PC-9 (cell line): ENCODE measurements at regions not wholly inside any gene's neighbourhood (a gene's known extent, or its start where the extent isn't known, plus 50 kb on each side); places are given as distances from the start of the nearest gene placed in this dataset.
A peak's percentile ranks its signal among the peaks of the same experiment; 100 is the strongest.

Experiments
- BruUV-seq: library from RNA; stranded (reverse); fragments of 400-500 nt; replicated peaks from 2 replicates; lab custom pipeline; 2021; lab: Mats Ljungman, UMichigan
- CTCF ChIA-PET: fragments of 300-600 bp; sonication (Branson Sonifier 250); formaldehyde crosslinking; loops from one replicate; lab custom pipeline; 2022; ENCODE audit warnings: antibody characterized with exemption; lab: Charles Lee
- POLR2A ChIA-PET: fragments of 300-600 bp; sonication (Branson Sonifier 250); formaldehyde crosslinking; loops from one replicate; lab custom pipeline; 2022; ENCODE audit warnings: antibody characterized with exemption; ENCODE audit not compliant: unreplicated experiment; lab: Charles Lee
- DNase-seq, 2 experiments: peaks; one replicate each; pipeline versions ENCODE4 v3.0.0 to v3.0.0-alpha.2; 2015 to 2022; ENCODE audit warnings: mixed read lengths in 1 of 2
- H2AFZ ChIP-seq: fragments of 200-600 bp; sonication (generic); 2 replicates; pipeline ENCODE4 v1.8.1; 2017; ENCODE audit warnings: antibody characterized with exemption
- H3F3A ChIP-seq: fragments of 200-600 bp; sonication (generic); 2 replicates; pipeline ENCODE4 v1.8.1; 2017; ENCODE audit warnings: antibody characterized with exemption, mild to moderate bottlenecking, low read depth; ENCODE audit not compliant: insufficient read depth
- H3K27ac ChIP-seq: fragments of 200-600 bp; sonication (generic); 2 replicates; pipeline ENCODE4 v1.6.1; 2016; ENCODE audit warnings: mixed run types
- H3K27me3 ChIP-seq: fragments of 200-600 bp; sonication (generic); 2 replicates; pipeline ENCODE4 v1.6.1; 2016; ENCODE audit warnings: low read depth, mixed run types; ENCODE audit not compliant: insufficient read depth
- H3K36me3 ChIP-seq: fragments of 200-600 bp; sonication (generic); 2 replicates; pipeline ENCODE4 v1.6.1; 2016; ENCODE audit warnings: low read depth, mixed run types
- H3K4me1 ChIP-seq: fragments of 200-600 bp; sonication (generic); replicated peaks from 2 replicates; pipeline ENCODE4 v1.6.1; 2016; ENCODE audit warnings: mixed run types; ENCODE audit not compliant: insufficient read depth
- H3K4me2 ChIP-seq: fragments of 200-600 bp; sonication (generic); 2 replicates; pipeline ENCODE4 v1.6.1; 2017; ENCODE audit warnings: mixed run types
- H3K4me3 ChIP-seq: fragments of 200-600 bp; sonication (generic); 2 replicates; pipeline ENCODE4 v1.6.1; 2016; ENCODE audit warnings: mixed run types
- H3K79me2 ChIP-seq: fragments of 200-600 bp; sonication (generic); 2 replicates; pipeline ENCODE4 v1.6.1; 2017; ENCODE audit warnings: low read depth, mixed run types
- H3K9me2 ChIP-seq: fragments of 200-600 bp; sonication (generic); 2 replicates; pipeline ENCODE4 v1.8.1; 2017; ENCODE audit warnings: mild to moderate bottlenecking; ENCODE audit not compliant: insufficient read depth
- H3K9me3 ChIP-seq: fragments of 200-600 bp; sonication (generic); 2 replicates; pipeline ENCODE4 v1.8.1; 2016; ENCODE audit warnings: low read depth; ENCODE audit not compliant: insufficient read depth
- H4K20me1 ChIP-seq: fragments of 200-600 bp; sonication (generic); 2 replicates; pipeline ENCODE4 v1.8.1; 2017; ENCODE audit not compliant: insufficient read depth
- CTCF ChIP-seq: fragments of 200-600 bp; sonication (generic); conservative IDR thresholded peaks from 2 replicates; pipeline ENCODE4 v1.6.1; 2017; ENCODE audit warnings: mixed run types, antibody characterized with exemption, mild to moderate bottlenecking, moderate library complexity
- EZH2 ChIP-seq: fragments of 200-600 bp; sonication (generic); IDR thresholded peaks from 2 replicates; pipeline ENCODE4 v1.8.0; 2017; ENCODE audit warnings: antibody characterized with exemption, low read depth
- intact Hi-C: fragments of 100-400 bp; cut with micrococcal nuclease; formaldehyde crosslinking; loops from one replicate; pipeline ENCODE4 v1.10.0; 2022; ENCODE audit not compliant: unreplicated experiment

GRCh38 chr6:122151763-122152162, 247.7 kb upstream of the HSF2 start:
- Histone ChIP-seq H3K4me1 (no peaks in the 10 kb centered on the region), H3K9me2 (no peaks in the 10 kb centered on the region), H2AFZ (no peak overlapping the region), H3K4me2 (no peak overlapping the region), H3K4me3 (no peak overlapping the region), H3K9me3 (no peaks in the 10 kb centered on the region), H3K79me2 (no peaks in the 10 kb centered on the region), H3K36me3 (no peaks in the 10 kb centered on the region), H3F3A (no peaks in the 10 kb centered on the region), H3K27me3 (no peaks in the 10 kb centered on the region), H3K27ac (no peak overlapping the region), H4K20me1 (no peaks in the 10 kb centered on the region)
- DNase-seq: no peak
- POLR2A ChIA-PET: no interaction called here
- intact Hi-C loops: no loop called here
- TF ChIP-seq CTCF (no peak), EZH2 (no peak)
- no TSS peak for BruUV-seq
- CTCF ChIA-PET: no interaction called here

DNA sequence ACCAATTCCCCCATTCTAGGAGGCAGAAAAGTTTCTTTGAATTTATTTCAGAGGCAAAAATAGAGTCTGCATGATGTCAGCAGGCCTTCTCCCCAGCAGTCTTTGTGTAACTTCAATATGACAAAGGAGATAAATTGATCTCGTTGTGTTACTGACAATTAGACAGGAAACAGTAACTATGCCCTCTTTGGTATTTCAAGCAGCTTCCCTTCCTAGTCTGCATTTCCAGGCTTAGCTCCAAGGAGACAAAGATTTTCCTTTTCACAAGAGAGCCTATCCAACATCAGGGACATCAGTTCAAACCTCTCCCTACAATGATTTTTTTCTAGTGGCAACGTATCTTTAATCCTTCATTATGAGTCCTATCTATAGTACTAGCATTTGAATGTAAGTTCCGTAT, 245.9 kb upstream of the HSF2 start:
- H3K9me2 ChIP-seq: no peaks in the 10 kb centered on the region; the same call in 1 of the 2 replicates
- no peak for DNase-seq
- H4K20me1 ChIP-seq: no peaks in the 10 kb centered on the region
- H3K4me3 ChIP-seq: no peak overlapping the region
- no TSS peak for BruUV-seq
- intact Hi-C loops: no loop called here
- no peaks in the 10 kb centered on the region for H3K4me1 ChIP-seq
- no peak for TF ChIP-seq CTCF
- no peak for TF ChIP-seq EZH2
- no peaks in the 10 kb centered on the region for H3K9me3 ChIP-seq
- H3K27me3 ChIP-seq: no peaks in the 10 kb centered on the region
- no peaks in the 10 kb centered on the region for H3F3A ChIP-seq
- ChIA-PET POLR2A (no interaction called here), CTCF (no interaction called here)
- H2AFZ ChIP-seq: peak overlapping the region; percentile 20
- H3K4me2 ChIP-seq: no peak overlapping the region
- H3K27ac ChIP-seq: no peak overlapping the region
- no peaks in the 10 kb centered on the region for H3K79me2 ChIP-seq
- H3K36me3 ChIP-seq: no peaks in the 10 kb centered on the region

GRCh38 chr6:122154155-122154554, 245.3 kb upstream of the HSF2 start:
- H3K79me2 ChIP-seq: no peaks in the 10 kb centered on the region
- H3K36me3 ChIP-seq: no peaks in the 10 kb centered on the region
- no TSS peak for BruUV-seq
- CTCF ChIA-PET: no interaction called here
- no peaks in the 10 kb centered on the region for H3F3A ChIP-seq
- peak overlapping the region; percentile 20; the same call in 1 of the 2 replicates for H2AFZ ChIP-seq
- no peak overlapping the region for H3K4me2 ChIP-seq
- POLR2A ChIA-PET: no interaction called here
- no peak for DNase-seq
- no peaks in the 10 kb centered on the region for H3K4me1 ChIP-seq
- no peaks in the 10 kb centered on the region for H3K27me3 ChIP-seq
- H4K20me1 ChIP-seq: no peaks in the 10 kb centered on the region
- TF ChIP-seq CTCF (no peak), EZH2 (no peak)
- no peaks in the 10 kb centered on the region; the same call in 1 of the 2 replicates for H3K9me2 ChIP-seq
- H3K4me3 ChIP-seq: no peak overlapping the region
- no peaks in the 10 kb centered on the region for H3K9me3 ChIP-seq
- intact Hi-C loops: no loop called here
- H3K27ac ChIP-seq: no peak overlapping the region
